Upper lobe of left lung (tissue), 4 donors: ENCODE measurements at regions not wholly inside any gene's neighbourhood (a gene's known extent, or its start where the extent isn't known, plus 50 kb on each side); places are given as distances from the start of the nearest gene placed in this dataset.

Experiments
- EP300 ChIP-seq, 4 donors: sonication (generic); formaldehyde crosslinking; IDR thresholded peaks; one replicate each; pipeline ENCODE4 v1.5.1; 2017; ENCODE audit warnings: antibody characterized with exemption in 4 of 4, control low read depth in 2 of 4
- POLR2AphosphoS5 ChIP-seq, 2 donors: sonication (generic); formaldehyde crosslinking; IDR thresholded peaks; one replicate each; pipeline ENCODE4 v1.5.1; 2017; ENCODE audit warnings: antibody characterized with exemption in 2 of 2
- TF ChIP-seq, protein P1 (sequence below), 6 experiments: fragments of 450-650 bp in 4 of 6; fragments of 200-600 bp in 2 of 6; sonication (generic) in 2 of 6; IDR thresholded peaks; one replicate each; pipeline ENCODE4 v1.5.1; 2016 to 2019; ENCODE audit warnings: antibody characterized with exemption in 6 of 6

DNA sequence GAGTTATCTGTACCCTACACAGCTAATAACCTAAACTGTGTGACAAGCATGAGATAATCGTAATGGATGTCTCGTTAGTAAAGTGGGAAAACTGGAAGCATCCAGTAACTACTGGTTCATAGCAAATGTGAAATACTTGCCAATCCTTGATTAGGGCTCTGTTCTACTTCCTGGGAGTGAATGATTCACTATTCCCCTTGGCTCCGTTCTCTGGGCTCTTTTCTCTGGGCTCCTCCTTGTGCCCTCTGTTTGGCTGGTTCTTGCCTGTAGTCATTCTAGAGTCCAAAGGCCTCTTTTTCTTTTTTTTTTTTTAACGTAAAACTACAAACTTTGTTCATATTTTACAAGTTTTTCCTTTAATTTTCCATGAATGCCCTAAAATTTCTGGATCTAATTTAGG, 465.8 kb upstream of the PLXNA2 start:
- TF ChIP-seq, protein P1, sequence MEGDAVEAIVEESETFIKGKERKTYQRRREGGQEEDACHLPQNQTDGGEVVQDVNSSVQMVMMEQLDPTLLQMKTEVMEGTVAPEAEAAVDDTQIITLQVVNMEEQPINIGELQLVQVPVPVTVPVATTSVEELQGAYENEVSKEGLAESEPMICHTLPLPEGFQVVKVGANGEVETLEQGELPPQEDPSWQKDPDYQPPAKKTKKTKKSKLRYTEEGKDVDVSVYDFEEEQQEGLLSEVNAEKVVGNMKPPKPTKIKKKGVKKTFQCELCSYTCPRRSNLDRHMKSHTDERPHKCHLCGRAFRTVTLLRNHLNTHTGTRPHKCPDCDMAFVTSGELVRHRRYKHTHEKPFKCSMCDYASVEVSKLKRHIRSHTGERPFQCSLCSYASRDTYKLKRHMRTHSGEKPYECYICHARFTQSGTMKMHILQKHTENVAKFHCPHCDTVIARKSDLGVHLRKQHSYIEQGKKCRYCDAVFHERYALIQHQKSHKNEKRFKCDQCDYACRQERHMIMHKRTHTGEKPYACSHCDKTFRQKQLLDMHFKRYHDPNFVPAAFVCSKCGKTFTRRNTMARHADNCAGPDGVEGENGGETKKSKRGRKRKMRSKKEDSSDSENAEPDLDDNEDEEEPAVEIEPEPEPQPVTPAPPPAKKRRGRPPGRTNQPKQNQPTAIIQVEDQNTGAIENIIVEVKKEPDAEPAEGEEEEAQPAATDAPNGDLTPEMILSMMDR (IDR thresholded peaks at IDR 0.05) = no peak
- TF ChIP-seq POLR2AphosphoS5 (IDR thresholded peaks at IDR 0.05) (no peak), EP300 (IDR thresholded peaks at IDR 0.05) (no peak)
